ENCODE measurements at regions not wholly inside any gene's neighbourhood (a gene's known extent, or its start where the extent isn't known, plus 50 kb on each side); places are given as distances from the start of the nearest gene placed in this dataset.

GRCh38 chr1:221099747-221100595 is 220.7 kb downstream of the HLX start:
- POLR2A ChIA-PET: no interaction called here
- CTCF ChIA-PET: no interaction called here
- no peak for TF ChIP-seq CTCF (IDR thresholded peaks at IDR 0.05; ENCODE audit: insufficient read depth, low read length, missing control alignments)
- H3K4me3 ChIP-seq (ENCODE audit: low read depth, low read length): no peak overlapping the region
- no peak for DNase-seq (ENCODE audit: low read depth, low spot score)

GRCh38 chr1:221100611-221101010 is 221.4 kb downstream of the HLX start:
- POLR2A ChIA-PET: no interaction called here
- no peak overlapping the region for H3K4me3 ChIP-seq (ENCODE audit: low read depth, low read length)
- CTCF ChIA-PET: interaction anchor here (1.6 kb wide), 1 partner anchor 103 kb away, joined by 6 read pairs; no protein-coding TSS in a partner anchor
- peak; percentile 74 for DNase-seq (ENCODE audit: low read depth, low spot score)
- TF ChIP-seq CTCF (IDR thresholded peaks at IDR 0.05; ENCODE audit: insufficient read depth, low read length, missing control alignments): no peak

GRCh38 chr1:221101807-221102605 is 222.8 kb downstream of the HLX start:
- H3K4me3 ChIP-seq (ENCODE audit: low read depth, low read length): no peak overlapping the region
- POLR2A ChIA-PET: no interaction called here
- DNase-seq (ENCODE audit: low read depth, low spot score): peak; percentile 63
- no peak for TF ChIP-seq CTCF (IDR thresholded peaks at IDR 0.05; ENCODE audit: insufficient read depth, low read length, missing control alignments)
- CTCF ChIA-PET: interaction anchor here (1.3 to 1.6 kb wide), 3 partner anchors 13 to 1354 kb away, joined by 3 to 6 read pairs (median 4); no protein-coding TSS in a partner anchor

GRCh38 chr1:221104596-221104995 is 225.4 kb downstream of the HLX start:
- ChIA-PET POLR2A (no interaction called here), CTCF (no interaction called here)
- no peak for DNase-seq (ENCODE audit: low read depth, low spot score)
- no peak for TF ChIP-seq CTCF (IDR thresholded peaks at IDR 0.05; ENCODE audit: insufficient read depth, low read length, missing control alignments)
- H3K4me3 ChIP-seq (ENCODE audit: low read depth, low read length): no peak overlapping the region

GRCh38 chr1:221105578-221105977 is 226.3 kb downstream of the HLX start:
- DNase-seq (ENCODE audit: low read depth, low spot score): no peak
- no peak for TF ChIP-seq CTCF (IDR thresholded peaks at IDR 0.05; ENCODE audit: insufficient read depth, low read length, missing control alignments)
- ChIA-PET CTCF (no interaction called here), POLR2A (interaction anchor here (0.5 kb wide), 1 partner anchor 329 kb away, joined by 3 read pairs; no protein-coding TSS in a partner anchor)
- H3K4me3 ChIP-seq (ENCODE audit: low read depth, low read length): no peak overlapping the region

GRCh38 chr1:221106616-221107015 is 227.4 kb downstream of the HLX start:
- H3K4me3 ChIP-seq (ENCODE audit: low read depth, low read length): no peak overlapping the region
- no peak for TF ChIP-seq CTCF (IDR thresholded peaks at IDR 0.05; ENCODE audit: insufficient read depth, low read length, missing control alignments)
- ChIA-PET POLR2A (no interaction called here), CTCF (no interaction called here)
- no peak for DNase-seq (ENCODE audit: low read depth, low spot score)

All from AG04449 (cell line).